GM18511 (cell line): ENCODE measurements at regions not wholly inside any gene's neighbourhood (a gene's known extent, or its start where the extent isn't known, plus 50 kb on each side); places are given as distances from the start of the nearest gene placed in this dataset.

Source experiments
- ATAC-seq: cut with Tn5 transposase; IDR thresholded peaks from one replicate; pipeline ENCODE4 v1.9.1; 2021; ENCODE audit warnings: mild to moderate bottlenecking, moderate library complexity; ENCODE audit not compliant: unreplicated experiment

DNA sequence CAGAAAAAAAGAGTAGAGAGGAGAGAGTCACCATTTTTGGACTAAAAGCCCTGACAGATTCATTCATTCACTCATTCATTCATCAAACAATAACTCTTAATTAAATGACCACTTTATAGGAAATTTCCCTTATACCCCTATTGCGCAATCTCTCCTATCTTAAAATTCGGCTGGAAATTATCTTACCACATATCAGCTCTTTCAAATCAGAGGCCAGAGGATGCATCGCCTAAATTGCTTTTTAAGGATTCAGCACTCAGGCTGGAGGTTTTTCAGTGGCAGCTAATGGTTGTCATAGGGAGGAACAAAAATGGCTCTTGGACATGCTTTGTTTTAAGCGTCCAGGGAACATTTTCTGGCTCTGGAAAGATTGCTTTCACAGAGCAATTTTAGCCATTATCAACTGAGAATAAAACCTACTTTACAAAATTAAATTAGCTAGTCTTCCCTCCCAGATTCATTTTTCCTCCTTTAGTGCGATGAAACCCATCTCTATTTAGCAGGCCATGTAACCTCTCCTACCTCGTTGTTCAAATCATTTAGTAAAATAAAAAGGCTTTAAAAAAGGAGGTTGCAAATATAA is 115.2 kb downstream of the OLFM4 start:
- ATAC-seq, result no peak

DNA sequence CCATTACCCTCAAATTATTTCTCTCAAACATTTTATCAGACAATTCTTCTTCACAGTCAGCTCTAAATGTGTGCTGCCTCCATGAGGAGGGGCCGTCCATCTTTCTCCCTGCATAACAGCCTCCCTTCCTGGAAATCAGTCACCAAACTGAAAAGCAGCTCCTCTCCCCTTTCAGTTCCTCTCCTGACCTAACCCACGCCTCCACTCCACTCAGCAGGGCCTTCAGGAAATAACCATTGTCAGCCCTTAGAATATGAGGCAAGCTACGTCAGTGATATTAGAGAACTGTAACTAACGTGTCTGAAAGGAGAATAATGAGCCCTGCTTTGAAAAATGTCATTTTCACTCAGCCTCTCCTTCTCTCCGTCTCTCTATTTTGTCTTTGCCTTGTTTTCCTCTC is 116.2 kb downstream of the OLFM4 start:
- no peak for ATAC-seq

DNA sequence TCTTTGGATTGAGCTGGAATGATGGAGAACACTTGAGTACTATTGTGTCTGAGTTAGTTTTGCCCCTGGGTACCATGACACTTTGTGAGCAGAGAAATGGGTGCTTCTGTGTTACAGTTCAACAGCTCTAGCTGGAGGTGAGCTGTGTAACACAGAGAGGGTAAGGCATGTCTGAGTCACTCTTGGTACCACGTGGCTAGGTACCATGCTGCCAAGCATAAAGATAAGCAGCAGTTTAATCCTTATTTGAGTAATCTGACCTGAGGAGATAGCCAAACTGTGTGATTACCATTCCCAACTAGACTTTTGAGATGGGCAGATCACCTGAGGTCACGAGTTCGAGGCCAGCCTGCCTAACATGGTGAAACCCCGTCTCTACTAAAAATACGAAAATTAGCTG is 122.0 kb downstream of the OLFM4 start:
- ATAC-seq, result no peak

DNA sequence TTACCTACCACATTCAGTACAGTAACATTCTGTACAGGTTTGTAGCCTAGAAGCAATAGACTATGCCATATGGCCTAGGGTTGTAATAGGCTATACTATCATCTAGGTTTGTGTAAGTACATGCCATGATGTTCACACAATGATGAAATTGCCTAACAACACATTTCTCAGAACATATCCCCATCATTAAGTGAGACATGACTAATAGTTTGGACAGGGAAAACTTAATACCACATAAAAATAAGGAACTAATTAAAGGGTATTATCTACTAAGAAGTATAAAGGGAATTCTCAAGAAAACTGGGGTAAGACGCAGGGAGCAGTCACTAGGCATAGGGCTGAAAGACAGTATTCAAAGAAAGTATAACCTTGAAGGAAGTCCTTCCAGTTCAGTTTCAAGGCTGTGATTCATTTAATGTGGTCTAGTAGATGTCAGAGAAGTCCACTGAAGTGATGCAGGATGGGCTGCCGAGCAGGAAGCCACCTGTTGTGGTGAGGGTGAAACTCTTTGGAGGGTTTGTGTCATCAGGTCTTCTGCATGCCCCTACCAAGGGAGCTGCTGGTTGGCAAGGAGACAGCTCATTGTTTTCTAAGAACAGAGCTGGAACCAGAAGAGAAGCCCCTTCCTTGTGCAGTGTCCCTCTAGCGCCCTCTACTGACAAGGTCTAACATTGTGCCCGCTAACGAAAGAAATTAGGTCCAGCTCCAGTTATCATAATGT is 122.9 kb downstream of the OLFM4 start:
- peak; percentile 97 for ATAC-seq

DNA sequence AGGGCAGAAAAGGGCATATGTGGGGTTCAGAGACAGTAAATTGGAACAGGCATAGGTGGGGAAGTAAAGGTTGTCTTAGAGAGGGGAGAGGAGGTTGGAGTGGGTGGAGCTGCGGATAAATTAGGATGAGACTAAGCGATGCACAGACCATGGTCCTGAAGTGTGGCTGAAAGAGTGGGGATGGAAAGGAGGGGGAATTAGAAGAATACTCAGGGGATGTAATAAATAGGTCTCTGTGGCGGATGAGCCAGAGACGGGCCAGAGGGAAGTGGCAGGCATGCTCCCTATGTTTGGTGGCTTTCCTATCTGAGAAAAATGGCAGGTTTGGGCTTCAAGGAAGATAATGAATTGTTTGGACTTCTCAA is 123.4 kb downstream of the OLFM4 start:
- ATAC-seq, result no peak

DNA sequence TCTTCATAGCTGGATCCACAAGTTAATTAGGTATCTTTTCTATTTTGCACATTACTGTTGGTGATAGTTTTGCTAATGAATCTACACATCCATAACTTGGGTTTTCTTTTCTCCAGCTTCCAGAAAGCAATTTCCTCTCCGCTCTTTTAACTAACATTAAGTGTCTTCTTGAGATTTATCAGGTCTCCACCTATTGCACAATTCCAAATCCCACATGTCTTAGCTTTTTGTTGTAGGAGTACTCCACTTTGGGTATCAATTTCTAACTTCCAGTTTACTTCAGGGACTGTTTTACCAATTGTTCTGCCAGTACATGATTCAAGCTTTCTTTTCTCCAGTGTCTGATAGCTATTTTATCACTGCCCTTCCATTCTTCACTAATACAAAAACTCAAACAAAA is 129.6 kb downstream of the OLFM4 start:
- ATAC-seq, result no peak

DNA sequence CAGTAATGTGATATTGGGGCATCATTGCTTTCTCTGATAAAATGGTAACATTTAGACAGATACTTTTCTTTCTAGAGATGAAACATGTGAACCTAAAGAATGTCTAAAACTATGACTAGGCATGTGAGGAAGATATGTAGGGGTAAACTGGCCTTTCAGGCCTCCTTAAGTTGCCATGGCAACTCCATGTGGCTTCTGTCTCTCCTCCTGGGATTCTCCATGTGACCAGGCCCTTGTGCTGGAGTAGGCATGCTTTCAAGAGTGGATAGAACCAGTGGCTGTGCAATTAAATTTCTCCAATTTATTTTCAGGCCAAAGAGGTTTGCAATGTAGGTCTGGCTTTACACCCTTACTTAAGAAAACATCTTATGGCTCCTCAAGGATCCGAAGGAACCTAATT is 130.8 kb downstream of the OLFM4 start:
- no peak for ATAC-seq

DNA sequence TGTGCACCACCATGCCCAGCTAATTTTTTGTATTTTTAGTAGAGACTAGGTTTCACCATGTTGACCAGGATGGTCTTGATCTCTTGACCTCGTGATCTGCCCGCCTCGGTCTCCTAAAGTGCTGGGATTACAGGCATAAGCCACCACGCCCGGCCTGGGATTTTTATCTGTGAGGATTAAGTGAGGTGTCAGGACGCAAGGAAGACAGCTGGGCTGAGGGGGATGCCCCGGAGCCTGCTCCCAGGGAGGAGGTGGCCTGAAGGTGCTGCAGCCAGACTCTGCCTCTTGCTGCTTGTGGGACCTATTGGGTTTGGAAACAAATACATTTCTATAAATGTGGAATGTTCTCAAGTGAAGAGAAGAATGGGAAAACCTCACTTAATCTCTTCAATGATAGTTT is 131.6 kb downstream of the OLFM4 start:
- ATAC-seq, result no peak

DNA sequence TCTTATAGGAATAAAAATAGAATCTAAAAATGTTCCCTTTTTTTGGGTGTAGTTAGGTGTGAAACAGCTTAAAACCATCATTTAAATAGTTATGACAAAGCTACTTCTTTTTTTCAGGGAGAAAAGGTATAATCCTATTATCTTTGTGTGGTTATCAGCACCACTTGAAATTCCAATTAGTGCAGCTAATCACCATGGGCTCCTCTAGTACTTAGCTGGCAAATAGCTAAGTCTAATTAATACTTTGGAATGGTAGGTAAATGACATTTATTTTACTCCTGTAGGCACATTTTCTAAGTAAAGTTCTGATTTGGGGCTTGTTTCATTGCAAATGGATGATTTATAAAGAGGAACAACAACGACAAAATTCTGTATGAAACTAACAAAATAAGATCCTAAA is 132.6 kb downstream of the OLFM4 start:
- no peak for ATAC-seq

DNA sequence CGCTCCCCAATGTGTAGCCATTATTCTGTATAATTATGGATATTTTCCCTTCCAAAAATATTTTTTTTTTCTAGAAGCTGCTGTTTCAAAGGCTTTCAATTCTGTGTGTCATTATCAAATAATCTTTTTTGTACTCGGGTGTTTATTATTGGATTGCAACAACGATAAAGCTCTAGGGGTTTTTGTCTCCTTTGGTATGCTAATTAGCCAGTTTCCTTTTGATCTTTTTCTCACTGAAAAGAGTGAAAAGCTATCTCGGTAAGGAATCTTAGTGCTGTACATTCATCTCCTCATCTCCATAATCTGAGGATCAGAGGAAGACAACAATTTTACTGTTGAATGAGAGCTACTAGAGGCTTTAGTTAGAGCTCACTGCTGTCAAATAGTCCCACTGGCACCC is 136.6 kb downstream of the OLFM4 start:
- ATAC-seq, result no peak

DNA sequence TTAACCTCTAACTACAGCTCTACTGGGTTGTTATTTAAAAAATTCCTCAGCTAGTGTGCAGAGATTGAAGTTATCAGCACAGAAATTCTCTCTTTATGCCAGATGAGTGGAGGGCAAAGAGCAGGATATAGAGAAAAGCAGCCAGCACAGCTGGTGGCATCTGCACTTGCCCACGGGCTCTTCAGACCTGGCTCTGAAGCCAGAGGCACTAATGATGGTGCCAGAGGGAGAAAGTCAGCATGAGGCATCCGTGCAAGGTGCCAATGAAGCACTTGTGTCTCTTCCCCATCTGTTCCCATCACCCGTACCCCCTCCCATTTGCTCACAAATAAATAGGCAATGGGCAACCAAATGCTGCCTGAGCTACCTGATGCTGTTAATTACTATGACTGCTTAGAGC is 138.9 kb downstream of the OLFM4 start:
- ATAC-seq, result no peak

DNA sequence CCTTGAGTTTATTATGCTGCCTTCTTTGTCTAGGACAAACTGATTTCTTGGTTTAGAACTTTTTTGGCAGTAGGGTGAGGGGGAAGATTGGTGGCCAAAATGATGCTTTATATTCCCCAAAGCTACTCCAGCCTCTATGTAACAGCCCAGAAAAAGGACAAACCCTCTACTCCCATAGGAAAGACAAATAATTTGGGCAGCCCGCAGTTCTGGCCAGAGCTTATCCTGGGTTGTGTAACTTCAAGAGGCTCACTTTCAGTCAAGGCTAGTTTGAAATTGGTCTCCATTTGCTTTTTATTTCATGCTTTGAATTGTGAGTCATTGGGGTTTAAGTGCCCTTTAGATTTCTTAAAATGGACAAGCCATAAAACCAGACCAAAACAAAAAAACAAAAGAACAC is 142.3 kb downstream of the OLFM4 start:
- no peak for ATAC-seq

DNA sequence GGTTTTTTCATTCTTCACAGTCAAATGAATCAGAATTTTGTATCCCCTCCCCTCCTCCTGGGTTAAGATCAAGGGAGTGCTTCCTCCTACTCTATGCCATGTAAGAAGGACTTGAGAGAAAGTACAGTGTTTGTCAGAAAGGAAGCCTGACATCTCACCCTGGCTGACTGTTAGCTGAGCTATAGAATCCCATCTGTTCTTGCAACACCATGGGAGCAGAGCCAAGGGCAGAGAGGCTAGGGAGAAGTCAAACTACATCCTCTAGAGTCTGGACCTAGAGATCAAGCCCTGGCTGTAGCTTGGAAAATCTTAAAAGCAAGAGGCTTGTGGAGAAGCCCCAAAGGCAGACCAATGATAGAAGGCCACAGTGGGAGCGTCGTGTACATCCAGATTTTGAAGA is 145.9 kb downstream of the OLFM4 start:
- ATAC-seq, result no peak

DNA sequence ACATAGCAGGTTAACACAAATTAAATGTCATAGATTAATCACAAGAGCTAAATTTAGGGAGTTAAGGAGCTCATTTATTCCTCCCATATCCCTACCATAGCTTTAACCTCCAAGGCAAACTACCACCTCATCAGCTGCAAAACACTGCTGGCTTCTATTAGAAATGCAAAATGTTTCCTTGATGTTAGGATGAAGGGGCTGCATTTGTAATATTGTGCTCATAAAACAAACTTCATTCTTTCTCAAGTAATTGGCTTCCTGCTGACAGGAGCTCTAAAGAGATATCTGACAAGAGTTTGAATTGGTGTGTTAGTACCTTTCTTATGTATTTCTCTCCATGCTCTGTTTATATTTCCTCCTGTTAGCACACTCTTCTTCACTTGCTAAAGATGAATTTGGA is 152.1 kb downstream of the OLFM4 start:
- no peak for ATAC-seq

DNA sequence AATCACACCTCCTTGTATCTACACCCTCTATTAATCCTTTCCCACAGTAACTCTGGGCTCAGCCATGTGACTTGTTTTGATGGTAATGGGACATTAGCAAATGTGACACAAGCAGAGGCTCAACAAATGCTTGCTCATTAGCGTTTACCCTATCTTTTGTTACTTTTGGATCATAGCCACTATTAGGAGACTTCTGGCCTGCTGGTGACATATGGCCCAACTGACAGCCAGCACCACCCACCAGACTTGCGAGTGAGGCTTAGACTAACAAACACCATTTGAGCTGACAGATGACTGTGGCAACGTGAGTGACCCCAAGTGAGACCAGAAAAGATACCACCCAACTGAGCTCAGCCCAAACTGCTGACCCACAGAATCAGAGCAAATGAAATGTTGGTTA is 154.1 kb downstream of the OLFM4 start:
- ATAC-seq, result no peak

DNA sequence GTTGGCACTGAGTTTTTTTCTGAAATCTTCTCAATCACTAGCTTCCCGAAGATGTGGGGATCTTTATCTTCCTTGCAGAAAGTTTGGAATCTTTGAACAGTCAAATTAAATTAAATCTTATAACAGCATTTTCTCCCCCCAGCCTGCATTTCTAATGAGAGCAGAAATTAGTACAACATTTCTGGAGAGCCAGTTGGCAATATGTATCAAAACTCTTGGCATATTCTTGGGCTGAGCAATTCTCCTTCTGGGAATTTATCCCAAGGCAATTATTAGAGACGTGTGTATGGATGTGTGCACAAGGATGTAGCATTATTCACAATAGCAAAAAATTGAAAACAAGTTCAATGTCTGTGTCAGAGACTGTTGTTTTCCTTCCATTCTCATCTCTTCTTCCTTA is 159.5 kb downstream of the OLFM4 start:
- no peak for ATAC-seq

DNA sequence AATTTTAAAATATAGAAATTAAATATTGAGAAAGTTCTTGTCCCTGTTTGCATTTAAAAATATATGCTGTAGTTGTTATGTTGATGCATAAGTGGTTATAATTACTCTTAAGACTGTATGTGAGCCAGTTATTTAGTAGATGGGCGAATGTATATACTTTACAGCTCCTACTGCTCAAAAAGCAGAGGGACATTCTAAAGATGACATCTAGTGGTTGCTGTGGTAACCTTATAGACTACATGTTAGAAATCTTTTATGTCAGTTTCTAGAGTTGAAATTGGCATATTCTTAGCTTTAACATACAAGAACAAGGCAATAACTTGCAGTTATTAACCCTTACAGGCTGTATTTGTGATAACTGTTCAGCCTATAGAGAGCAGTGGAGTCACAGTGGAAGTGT is 160.5 kb downstream of the OLFM4 start:
- no peak for ATAC-seq

DNA sequence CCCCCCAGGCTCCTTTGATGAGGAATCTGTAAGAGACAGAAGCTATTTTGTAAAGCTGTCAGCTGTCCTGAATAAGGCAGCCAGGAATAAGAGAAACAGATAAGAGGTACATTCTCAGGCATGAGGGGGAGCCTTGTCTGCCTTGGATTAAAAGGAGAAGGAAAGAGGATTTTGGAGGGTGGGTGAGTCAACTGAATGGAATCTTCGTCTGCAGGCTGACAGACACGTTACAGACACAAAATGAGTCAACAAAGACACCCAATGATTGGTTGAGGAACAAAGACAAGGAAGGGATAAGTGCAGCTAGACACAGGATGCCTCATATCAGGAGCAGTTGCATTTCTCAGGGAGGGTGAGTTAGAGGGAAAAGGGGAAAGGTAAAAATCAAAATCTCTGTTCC is 162.5 kb downstream of the OLFM4 start:
- ATAC-seq, result no peak

DNA sequence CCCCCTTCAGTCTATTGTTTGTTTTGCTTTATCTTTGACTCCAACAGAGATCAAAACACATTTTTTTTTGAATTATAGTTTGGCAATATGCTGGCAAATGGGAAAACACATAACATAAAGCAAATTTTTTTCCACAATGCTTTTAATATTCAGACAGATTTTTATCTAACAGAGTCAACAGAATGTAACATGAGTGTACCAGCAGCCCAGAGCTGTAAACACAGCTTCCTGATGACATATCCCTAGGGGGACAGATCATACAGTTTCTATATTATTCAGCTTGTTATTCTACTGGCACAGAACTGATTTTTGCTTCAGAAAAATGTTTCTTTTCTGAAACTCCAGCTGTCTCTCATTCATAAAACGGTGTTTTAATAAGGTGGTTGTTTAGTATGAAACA is 168.8 kb downstream of the OLFM4 start:
- no peak for ATAC-seq

DNA sequence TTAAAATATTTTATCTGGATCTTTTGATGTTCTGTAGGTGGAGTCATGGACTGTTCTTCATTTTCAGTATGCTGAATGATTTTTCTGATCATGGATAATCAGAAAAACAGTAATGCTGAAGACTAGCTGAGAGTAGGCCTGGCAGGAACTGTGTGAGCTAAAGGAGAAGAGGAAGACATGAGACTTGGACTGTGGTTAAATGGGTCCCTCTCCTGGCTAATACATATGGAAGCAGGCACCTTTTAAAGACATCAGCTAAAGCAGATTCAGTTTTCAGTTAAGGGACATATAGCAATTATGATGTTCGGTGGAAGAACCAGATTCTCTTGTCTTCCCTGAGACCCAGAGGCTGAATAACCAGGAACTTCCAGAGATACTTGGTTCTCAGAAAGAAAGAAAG is 169.4 kb downstream of the OLFM4 start:
- ATAC-seq, result no peak

DNA sequence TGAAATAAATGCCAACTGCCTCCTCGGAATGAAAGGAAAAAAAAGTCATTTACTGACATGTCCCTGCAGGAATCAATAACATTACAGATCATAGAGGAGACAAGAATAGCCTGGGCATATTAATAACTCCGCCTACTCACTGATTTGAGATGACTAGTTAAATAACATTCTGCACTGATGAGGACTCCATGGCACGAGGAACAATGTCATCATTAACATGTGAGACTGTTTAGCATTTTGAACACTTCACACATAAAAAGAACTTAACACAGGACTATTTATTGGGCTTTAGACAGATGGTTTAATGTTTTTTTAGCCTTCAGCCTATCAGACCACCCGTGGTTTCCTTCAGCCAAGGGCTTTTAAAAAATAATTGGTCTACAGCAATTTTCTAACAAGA is 170.1 kb downstream of the OLFM4 start:
- ATAC-seq, result no peak

DNA sequence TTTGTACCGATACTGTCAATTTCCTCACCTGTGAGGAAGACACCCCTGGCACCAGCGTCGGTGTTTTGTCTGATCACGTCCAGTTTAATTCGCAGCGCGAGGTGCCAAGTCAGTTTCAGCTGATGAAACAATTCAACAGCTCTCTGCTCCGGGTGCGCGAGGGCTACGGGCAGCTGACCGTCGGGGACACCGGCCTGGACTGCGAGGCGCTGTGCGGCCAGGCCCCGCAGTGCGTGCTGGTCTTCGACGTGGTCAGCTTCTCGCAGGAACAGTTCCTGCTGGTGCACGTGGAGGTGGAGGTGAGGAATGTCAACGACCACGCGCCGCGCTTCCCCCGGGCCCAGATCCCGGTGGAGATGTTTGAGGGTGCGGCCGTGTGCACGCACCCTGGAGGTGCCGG is 171.5 kb downstream of the OLFM4 start:
- ATAC-seq, result no peak
